ENCODE measurements at regions not wholly inside any gene's neighbourhood (a gene's known extent, or its start where the extent isn't known, plus 50 kb on each side); places are given as distances from the start of the nearest gene placed in this dataset.
"Not testable (repeated sequence)": the region's sequence is repeated elsewhere in the genome, so short reads cannot be mapped to it uniquely, and the experiment has no call there.

DNA sequence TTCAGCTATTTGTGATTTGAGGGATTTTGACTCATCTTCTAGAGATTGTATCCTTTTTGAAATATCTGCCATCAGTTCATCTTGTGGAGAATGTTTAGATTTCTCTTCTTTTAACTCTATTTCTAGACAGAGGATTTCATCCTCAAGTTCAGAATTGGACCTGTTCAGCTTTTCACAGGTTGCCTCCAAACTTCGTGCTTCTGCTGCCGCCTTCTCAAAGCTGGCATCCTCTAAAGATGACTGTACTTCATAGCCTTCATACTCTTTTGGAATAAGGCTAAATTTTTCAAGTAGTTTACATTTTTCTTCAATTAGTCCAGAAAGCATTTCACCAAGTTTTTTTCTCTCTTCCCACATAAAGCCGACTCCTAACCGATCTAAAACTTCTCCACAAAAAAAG, 531.9 kb downstream of the STK39 start:
- not testable (repeated sequence) for TF ChIP-seq POLR2AphosphoS5 (IDR thresholded peaks at IDR 0.05); EP300 (IDR thresholded peaks at IDR 0.05); POLR2A (IDR thresholded peaks at IDR 0.05; ENCODE audit: low read depth)
- TF ChIP-seq, protein P1, sequence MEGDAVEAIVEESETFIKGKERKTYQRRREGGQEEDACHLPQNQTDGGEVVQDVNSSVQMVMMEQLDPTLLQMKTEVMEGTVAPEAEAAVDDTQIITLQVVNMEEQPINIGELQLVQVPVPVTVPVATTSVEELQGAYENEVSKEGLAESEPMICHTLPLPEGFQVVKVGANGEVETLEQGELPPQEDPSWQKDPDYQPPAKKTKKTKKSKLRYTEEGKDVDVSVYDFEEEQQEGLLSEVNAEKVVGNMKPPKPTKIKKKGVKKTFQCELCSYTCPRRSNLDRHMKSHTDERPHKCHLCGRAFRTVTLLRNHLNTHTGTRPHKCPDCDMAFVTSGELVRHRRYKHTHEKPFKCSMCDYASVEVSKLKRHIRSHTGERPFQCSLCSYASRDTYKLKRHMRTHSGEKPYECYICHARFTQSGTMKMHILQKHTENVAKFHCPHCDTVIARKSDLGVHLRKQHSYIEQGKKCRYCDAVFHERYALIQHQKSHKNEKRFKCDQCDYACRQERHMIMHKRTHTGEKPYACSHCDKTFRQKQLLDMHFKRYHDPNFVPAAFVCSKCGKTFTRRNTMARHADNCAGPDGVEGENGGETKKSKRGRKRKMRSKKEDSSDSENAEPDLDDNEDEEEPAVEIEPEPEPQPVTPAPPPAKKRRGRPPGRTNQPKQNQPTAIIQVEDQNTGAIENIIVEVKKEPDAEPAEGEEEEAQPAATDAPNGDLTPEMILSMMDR (IDR thresholded peaks at IDR 0.05) = not testable (repeated sequence)

All from esophagus muscularis mucosa (tissue), 4 donors.